IPS-20b (cell line): ENCODE measurements at regions not wholly inside any gene's neighbourhood (a gene's known extent, or its start where the extent isn't known, plus 50 kb on each side); places are given as distances from the start of the nearest gene placed in this dataset.
"Not testable (repeated sequence)": the region's sequence is repeated elsewhere in the genome, so short reads cannot be mapped to it uniquely, and the experiment has no call there.

Experiments
- H3K27ac ChIP-seq: one replicate; pipeline ENCODE4 v1.5.1; 2013; ENCODE audit warnings: low read length
- H3K27me3 ChIP-seq: 2 replicates; pipeline ENCODE4 v1.6.1; 2013; ENCODE audit warnings: mild to moderate bottlenecking, low read length, inconsistent platforms; ENCODE audit not compliant: insufficient read depth
- H3K36me3 ChIP-seq: 2 replicates; pipeline ENCODE4 v1.6.1; 2013; ENCODE audit warnings: low read depth, mild to moderate bottlenecking, inconsistent platforms, low read length, moderate library complexity; ENCODE audit not compliant: insufficient read depth
- H3K4me1 ChIP-seq: 2 replicates; pipeline ENCODE4 v1.6.1; 2013; ENCODE audit warnings: mild to moderate bottlenecking, control low read depth, inconsistent platforms, low read length, moderate library complexity; ENCODE audit not compliant: insufficient read depth
- H3K4me3 ChIP-seq: 2 replicates; pipeline ENCODE4 v1.5.1; 2013; ENCODE audit warnings: mild to moderate bottlenecking, low read length, inconsistent platforms
- H3K9ac ChIP-seq: 2 replicates; pipeline ENCODE4 v1.6.1; 2013; ENCODE audit warnings: low read depth, mild to moderate bottlenecking, inconsistent platforms, low read length, moderate library complexity
- H3K9me3 ChIP-seq: 2 replicates; pipeline ENCODE4 v1.6.1; 2013; ENCODE audit warnings: mild to moderate bottlenecking, low read depth, low read length, inconsistent platforms; ENCODE audit not compliant: insufficient read depth

GRCh38 chr4:10803713-10804343 lies 119.3 kb upstream of the CLNK start:
- Histone ChIP-seq H3K9me3 (no peaks in the 10 kb centered on the region), H3K36me3 (no peaks in the 10 kb centered on the region), H3K27ac (no peak overlapping the region), H3K27me3 (no peaks in the 10 kb centered on the region), H3K4me1 (no peaks in the 10 kb centered on the region; the same call in 1 of the 2 replicates), H3K9ac (no peak overlapping the region), H3K4me3 (no peak overlapping the region)

GRCh38 chr4:10787365-10787764 lies 102.8 kb upstream of the CLNK start:
- H3K4me3 ChIP-seq = no peak overlapping the region
- no peaks in the 10 kb centered on the region for H3K4me1 ChIP-seq
- no peak overlapping the region for H3K27ac ChIP-seq
- no peaks in the 10 kb centered on the region for H3K36me3 ChIP-seq
- no peaks in the 10 kb centered on the region for H3K9me3 ChIP-seq
- no peaks in the 10 kb centered on the region for H3K27me3 ChIP-seq
- H3K9ac ChIP-seq = no peak overlapping the region

GRCh38 chr4:10784621-10785020 lies 100.1 kb upstream of the CLNK start:
- Histone ChIP-seq H3K36me3 (no peaks in the 10 kb centered on the region), H3K9ac (no peak overlapping the region), H3K4me1 (no peaks in the 10 kb centered on the region), H3K9me3 (peaks cover 6% of the 10 kb centered on the region; the same call in 1 of the 2 replicates), H3K27ac (no peak overlapping the region), H3K4me3 (no peak overlapping the region), H3K27me3 (no peaks in the 10 kb centered on the region)

- no peak overlapping the region for H3K4me3 ChIP-seq
- H3K27me3 ChIP-seq = no peaks in the 10 kb centered on the region
- H3K27ac ChIP-seq = no peak overlapping the region
- no peaks in the 10 kb centered on the region for H3K36me3 ChIP-seq
- H3K9me3 ChIP-seq = peaks cover 6% of the 10 kb centered on the region; the same call in 1 of the 2 replicates
- H3K4me1 ChIP-seq = no peaks in the 10 kb centered on the region
- H3K9ac ChIP-seq = no peak overlapping the region
These were observed 98.8 kb upstream of the CLNK start for GRCh38 chr4:10783351-10783750.

GRCh38 chr4:10781805-10782204 lies 97.2 kb upstream of the CLNK start:
- peaks cover 6% of the 10 kb centered on the region; the same call in 1 of the 2 replicates for H3K9me3 ChIP-seq
- H3K36me3 ChIP-seq = no peaks in the 10 kb centered on the region
- no peak overlapping the region for H3K27ac ChIP-seq
- H3K4me1 ChIP-seq = no peaks in the 10 kb centered on the region
- no peak overlapping the region for H3K4me3 ChIP-seq
- no peaks in the 10 kb centered on the region for H3K27me3 ChIP-seq
- no peak overlapping the region for H3K9ac ChIP-seq

GRCh38 chr4:10780803-10781202 lies 96.2 kb upstream of the CLNK start:
- H3K4me1 ChIP-seq, H3K4me3 ChIP-seq, H3K27me3 ChIP-seq, H3K27ac ChIP-seq, H3K9me3 ChIP-seq, H3K9ac ChIP-seq, H3K36me3 ChIP-seq: not testable (repeated sequence)

GRCh38 chr4:10775132-10775531 lies 90.6 kb upstream of the CLNK start:
- not testable (repeated sequence) for H3K9me3 ChIP-seq, H3K9ac ChIP-seq

GRCh38 chr4:10773656-10774055 lies 89.1 kb upstream of the CLNK start:
- no peaks in the 10 kb centered on the region for H3K36me3 ChIP-seq
- H3K9ac ChIP-seq = no peak overlapping the region
- no peak overlapping the region for H3K27ac ChIP-seq
- no peaks in the 10 kb centered on the region for H3K9me3 ChIP-seq
- no peaks in the 10 kb centered on the region for H3K4me1 ChIP-seq
- H3K4me3 ChIP-seq = no peak overlapping the region
- H3K27me3 ChIP-seq = no peaks in the 10 kb centered on the region

More at GRCh38 chr4:10775132-10775531, 90.6 kb upstream of the CLNK start:
- not testable (repeated sequence) for H3K4me3 ChIP-seq, H3K36me3 ChIP-seq, H3K4me1 ChIP-seq, H3K27me3 ChIP-seq, H3K27ac ChIP-seq

- Histone ChIP-seq H3K36me3 (no peaks in the 10 kb centered on the region), H3K27ac (no peak overlapping the region), H3K4me3 (no peak overlapping the region), H3K9ac (no peak overlapping the region), H3K9me3 (no peaks in the 10 kb centered on the region), H3K27me3 (no peaks in the 10 kb centered on the region), H3K4me1 (no peaks in the 10 kb centered on the region)
These were observed 88.4 kb upstream of the CLNK start for GRCh38 chr4:10773010-10773409.

GRCh38 chr4:10765386-10765785 lies 80.8 kb upstream of the CLNK start:
- H3K36me3 ChIP-seq = no peaks in the 10 kb centered on the region
- no peaks in the 10 kb centered on the region for H3K27me3 ChIP-seq
- peaks cover 7% of the 10 kb centered on the region; the same call in 1 of the 2 replicates for H3K4me1 ChIP-seq
- no peak overlapping the region for H3K4me3 ChIP-seq
- no peak overlapping the region for H3K9ac ChIP-seq
- no peaks in the 10 kb centered on the region for H3K9me3 ChIP-seq
- no peak overlapping the region for H3K27ac ChIP-seq

- Histone ChIP-seq H3K27ac (no peak overlapping the region), H3K4me3 (no peak overlapping the region), H3K27me3 (no peaks in the 10 kb centered on the region), H3K36me3 (no peaks in the 10 kb centered on the region), H3K9me3 (no peaks in the 10 kb centered on the region), H3K4me1 (peaks cover 7% of the 10 kb centered on the region; the same call in 1 of the 2 replicates), H3K9ac (no peak overlapping the region)
These were observed 78.0 kb upstream of the CLNK start for GRCh38 chr4:10762561-10762960.

GRCh38 chr4:10761903-10762302 lies 77.3 kb upstream of the CLNK start:
- Histone ChIP-seq H3K27me3 (no peaks in the 10 kb centered on the region), H3K4me1 (peaks cover 7% of the 10 kb centered on the region; the same call in 1 of the 2 replicates), H3K9ac (no peak overlapping the region), H3K4me3 (no peak overlapping the region), H3K36me3 (no peaks in the 10 kb centered on the region), H3K27ac (no peak overlapping the region), H3K9me3 (no peaks in the 10 kb centered on the region)
